ENCODE measurements at regions not wholly inside any gene's neighbourhood (a gene's known extent, or its start where the extent isn't known, plus 50 kb on each side); places are given as distances from the start of the nearest gene placed in this dataset.

DNA sequence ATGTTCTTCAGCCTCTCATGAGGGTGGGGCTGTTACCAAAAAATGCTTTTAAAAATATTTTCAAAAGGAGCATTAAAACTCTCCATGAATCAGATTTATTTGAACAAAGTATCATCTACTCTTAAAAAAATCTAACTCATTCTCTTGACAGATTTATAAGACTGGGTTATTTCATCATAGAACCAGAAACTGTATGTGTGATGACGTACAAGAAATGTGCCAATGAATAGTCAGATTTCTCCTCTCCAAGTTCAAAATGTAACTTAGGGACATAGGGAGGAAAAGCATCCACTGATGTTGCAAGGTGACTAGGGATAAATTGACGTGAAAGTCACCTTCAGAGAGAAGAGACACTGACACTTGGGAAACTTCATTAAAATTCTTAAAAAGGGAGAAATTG is 89.1 kb upstream of the CLNK start:
- TF ChIP-seq, protein P1, sequence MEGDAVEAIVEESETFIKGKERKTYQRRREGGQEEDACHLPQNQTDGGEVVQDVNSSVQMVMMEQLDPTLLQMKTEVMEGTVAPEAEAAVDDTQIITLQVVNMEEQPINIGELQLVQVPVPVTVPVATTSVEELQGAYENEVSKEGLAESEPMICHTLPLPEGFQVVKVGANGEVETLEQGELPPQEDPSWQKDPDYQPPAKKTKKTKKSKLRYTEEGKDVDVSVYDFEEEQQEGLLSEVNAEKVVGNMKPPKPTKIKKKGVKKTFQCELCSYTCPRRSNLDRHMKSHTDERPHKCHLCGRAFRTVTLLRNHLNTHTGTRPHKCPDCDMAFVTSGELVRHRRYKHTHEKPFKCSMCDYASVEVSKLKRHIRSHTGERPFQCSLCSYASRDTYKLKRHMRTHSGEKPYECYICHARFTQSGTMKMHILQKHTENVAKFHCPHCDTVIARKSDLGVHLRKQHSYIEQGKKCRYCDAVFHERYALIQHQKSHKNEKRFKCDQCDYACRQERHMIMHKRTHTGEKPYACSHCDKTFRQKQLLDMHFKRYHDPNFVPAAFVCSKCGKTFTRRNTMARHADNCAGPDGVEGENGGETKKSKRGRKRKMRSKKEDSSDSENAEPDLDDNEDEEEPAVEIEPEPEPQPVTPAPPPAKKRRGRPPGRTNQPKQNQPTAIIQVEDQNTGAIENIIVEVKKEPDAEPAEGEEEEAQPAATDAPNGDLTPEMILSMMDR (IDR thresholded peaks at IDR 0.05) = no peak
- no peak for TF ChIP-seq TEAD4 (CRISPR knock-in tag; IDR thresholded peaks at IDR 0.05)
- TF ChIP-seq, protein P2, sequence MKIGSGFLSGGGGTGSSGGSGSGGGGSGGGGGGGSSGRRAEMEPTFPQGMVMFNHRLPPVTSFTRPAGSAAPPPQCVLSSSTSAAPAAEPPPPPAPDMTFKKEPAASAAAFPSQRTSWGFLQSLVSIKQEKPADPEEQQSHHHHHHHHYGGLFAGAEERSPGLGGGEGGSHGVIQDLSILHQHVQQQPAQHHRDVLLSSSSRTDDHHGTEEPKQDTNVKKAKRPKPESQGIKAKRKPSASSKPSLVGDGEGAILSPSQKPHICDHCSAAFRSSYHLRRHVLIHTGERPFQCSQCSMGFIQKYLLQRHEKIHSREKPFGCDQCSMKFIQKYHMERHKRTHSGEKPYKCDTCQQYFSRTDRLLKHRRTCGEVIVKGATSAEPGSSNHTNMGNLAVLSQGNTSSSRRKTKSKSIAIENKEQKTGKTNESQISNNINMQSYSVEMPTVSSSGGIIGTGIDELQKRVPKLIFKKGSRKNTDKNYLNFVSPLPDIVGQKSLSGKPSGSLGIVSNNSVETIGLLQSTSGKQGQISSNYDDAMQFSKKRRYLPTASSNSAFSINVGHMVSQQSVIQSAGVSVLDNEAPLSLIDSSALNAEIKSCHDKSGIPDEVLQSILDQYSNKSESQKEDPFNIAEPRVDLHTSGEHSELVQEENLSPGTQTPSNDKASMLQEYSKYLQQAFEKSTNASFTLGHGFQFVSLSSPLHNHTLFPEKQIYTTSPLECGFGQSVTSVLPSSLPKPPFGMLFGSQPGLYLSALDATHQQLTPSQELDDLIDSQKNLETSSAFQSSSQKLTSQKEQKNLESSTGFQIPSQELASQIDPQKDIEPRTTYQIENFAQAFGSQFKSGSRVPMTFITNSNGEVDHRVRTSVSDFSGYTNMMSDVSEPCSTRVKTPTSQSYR (CRISPR knock-in tag; IDR thresholded peaks at IDR 0.05) = no peak
- TF ChIP-seq, protein P3, sequence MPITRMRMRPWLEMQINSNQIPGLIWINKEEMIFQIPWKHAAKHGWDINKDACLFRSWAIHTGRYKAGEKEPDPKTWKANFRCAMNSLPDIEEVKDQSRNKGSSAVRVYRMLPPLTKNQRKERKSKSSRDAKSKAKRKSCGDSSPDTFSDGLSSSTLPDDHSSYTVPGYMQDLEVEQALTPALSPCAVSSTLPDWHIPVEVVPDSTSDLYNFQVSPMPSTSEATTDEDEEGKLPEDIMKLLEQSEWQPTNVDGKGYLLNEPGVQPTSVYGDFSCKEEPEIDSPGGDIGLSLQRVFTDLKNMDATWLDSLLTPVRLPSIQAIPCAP (CRISPR knock-in tag; IDR thresholded peaks at IDR 0.05) = no peak
- TF ChIP-seq TEAD1 (CRISPR knock-in tag; IDR thresholded peaks at IDR 0.05) = no peak
- TF ChIP-seq, protein P4, sequence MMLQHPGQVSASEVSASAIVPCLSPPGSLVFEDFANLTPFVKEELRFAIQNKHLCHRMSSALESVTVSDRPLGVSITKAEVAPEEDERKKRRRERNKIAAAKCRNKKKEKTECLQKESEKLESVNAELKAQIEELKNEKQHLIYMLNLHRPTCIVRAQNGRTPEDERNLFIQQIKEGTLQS (CRISPR knock-in tag; conservative IDR thresholded peaks at IDR 0.05) = no peak
